CD4-positive, alpha-beta T cell (primary cell): ENCODE measurements at regions not wholly inside any gene's neighbourhood (a gene's known extent, or its start where the extent isn't known, plus 50 kb on each side); places are given as distances from the start of the nearest gene placed in this dataset.

Experiments
- ATAC-seq: fragments of 200-7000 bp; cut with Tn5 transposase; one replicate; pipeline ENCODE4 v1.10.0; 2022; ENCODE audit warnings: mild to moderate bottlenecking; ENCODE audit not compliant: poor library complexity
- CTCF ChIA-PET: fragments of 350-600 bp; sonication (Branson Sonifier 250); formaldehyde crosslinking; loops from one replicate; lab custom pipeline; 2021; ENCODE audit warnings: antibody characterized with exemption, inconsistent platforms; lab: Charles Lee
- POLR2A ChIA-PET: fragments of 350-600 bp; sonication (Branson Sonifier 250); formaldehyde crosslinking; loops from one replicate; lab custom pipeline; 2021; ENCODE audit warnings: antibody characterized with exemption, inconsistent platforms; lab: Charles Lee
- DNase-seq, 14 experiments: peaks; one replicate each; pipeline ENCODE4 v3.0.0-alpha.2; 2013 to 2020; ENCODE audit warnings: mixed read lengths in 2 of 14
- H3K27ac ChIP-seq, 2 donors: one replicate each; pipeline versions ENCODE4 v1.5.1 to v1.7.0; 2013; ENCODE audit warnings: low read length in 2 of 2, low read depth in 1 of 2, mild to moderate bottlenecking in 1 of 2
- H3K27me3 ChIP-seq, 2 experiments: 1 replicate in 1 of 2; 2 replicates in 1 of 2; pipeline versions ENCODE4 v1.6.1 to v1.7.0; 2013; ENCODE audit warnings: low read length in 2 of 2, control low read depth in 1 of 2, mild to moderate bottlenecking in 1 of 2, moderate library complexity in 1 of 2; ENCODE audit not compliant: insufficient read depth in 2 of 2, control insufficient read depth in 1 of 2
- H3K36me3 ChIP-seq: one replicate; pipeline ENCODE4 v1.6.1; 2013; ENCODE audit warnings: low read length, control low read depth; ENCODE audit not compliant: insufficient read depth
- H3K4me1 ChIP-seq: one replicate; pipeline ENCODE4 v1.6.1; 2013; ENCODE audit warnings: low read length, control low read depth; ENCODE audit not compliant: insufficient read depth
- H3K4me3 ChIP-seq: one replicate; pipeline ENCODE4 v1.5.1; 2013; ENCODE audit warnings: mild to moderate bottlenecking, low read length, moderate library complexity
- H3K9me3 ChIP-seq, 2 experiments: 1 replicate in 1 of 2; 2 replicates in 1 of 2; pipeline versions ENCODE4 v1.6.1 to v1.7.0; 2013; ENCODE audit warnings: low read length in 2 of 2, mild to moderate bottlenecking in 2 of 2, control low read depth in 1 of 2, moderate library complexity in 1 of 2; ENCODE audit not compliant: control insufficient read depth in 1 of 2, insufficient read depth in 1 of 2
- H3K27ac Mint-ChIP-seq: one replicate; pipeline ENCODE4 v1.8.0; 2020; ENCODE audit warnings: mixed read lengths
- H3K27me3 Mint-ChIP-seq: one replicate; pipeline ENCODE4 v1.8.0; 2021; ENCODE audit warnings: mixed read lengths
- H3K36me3 Mint-ChIP-seq: one replicate; pipeline ENCODE4 v1.8.0; 2021; ENCODE audit warnings: low read depth, mixed read lengths
- H3K4me1 Mint-ChIP-seq: one replicate; pipeline ENCODE4 v1.8.0; 2021; ENCODE audit warnings: low read depth, mixed read lengths
- H3K4me3 Mint-ChIP-seq: one replicate; pipeline ENCODE4 v1.8.0; 2020; ENCODE audit warnings: mild to moderate bottlenecking, mixed read lengths
- H3K9me3 Mint-ChIP-seq: one replicate; pipeline ENCODE4 v1.8.0; 2020; ENCODE audit warnings: mixed read lengths
- intact Hi-C, 2 experiments: fragments of 100-400 bp; cut with DNase I in 1 of 2; cut with micrococcal nuclease in 1 of 2; formaldehyde crosslinking; loops; one replicate each; pipeline versions ENCODE4 v1.15.1 to v1.9.0; 2023 to 2025; cut with DNase I, micrococcal nuclease
- TF ChIP-seq, protein P1 (sequence below): fragments of 200-600 bp; IDR thresholded peaks from one replicate; pipeline ENCODE4 v1.8.0; 2022; ENCODE audit warnings: antibody characterized with exemption, mild to moderate bottlenecking

DNA sequence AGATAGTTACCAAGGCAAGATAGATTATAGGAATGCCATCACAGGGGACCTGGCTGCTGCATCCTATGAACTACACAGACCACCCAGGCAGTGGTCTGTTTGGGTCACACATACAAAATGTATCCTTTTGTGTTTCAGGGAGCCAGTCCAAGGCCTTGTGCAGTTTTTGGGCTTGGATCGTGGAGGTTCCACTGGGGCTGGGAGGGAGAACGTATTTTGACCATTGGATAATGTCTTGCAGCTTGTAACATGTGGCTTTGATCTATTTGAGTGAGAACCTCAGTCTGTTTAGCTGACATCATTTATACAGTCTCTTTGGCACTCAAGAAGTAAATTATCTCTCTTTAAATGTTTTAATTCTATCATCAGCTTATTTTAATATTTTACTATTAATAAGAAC lies 147.3 kb downstream of the DUSP10 start:
- Mint-ChIP-seq H3K27me3 (no peaks in the 10 kb centered on the region), H3K27ac (no peak overlapping the region), H3K4me1 (no peaks in the 10 kb centered on the region), H3K36me3 (no peaks in the 10 kb centered on the region), H3K4me3 (no peak overlapping the region), H3K9me3 (no peaks in the 10 kb centered on the region)
- no peaks in the 10 kb centered on the region for H3K27me3 ChIP-seq
- DNase-seq (no peak), ATAC-seq (no peak)
- ChIA-PET POLR2A (no interaction called here), CTCF (no interaction called here)
- no peaks in the 10 kb centered on the region for H3K9me3 ChIP-seq
- H3K36me3 ChIP-seq: no peaks in the 10 kb centered on the region
- intact Hi-C loops: no loop called here
- TF ChIP-seq, protein P1, sequence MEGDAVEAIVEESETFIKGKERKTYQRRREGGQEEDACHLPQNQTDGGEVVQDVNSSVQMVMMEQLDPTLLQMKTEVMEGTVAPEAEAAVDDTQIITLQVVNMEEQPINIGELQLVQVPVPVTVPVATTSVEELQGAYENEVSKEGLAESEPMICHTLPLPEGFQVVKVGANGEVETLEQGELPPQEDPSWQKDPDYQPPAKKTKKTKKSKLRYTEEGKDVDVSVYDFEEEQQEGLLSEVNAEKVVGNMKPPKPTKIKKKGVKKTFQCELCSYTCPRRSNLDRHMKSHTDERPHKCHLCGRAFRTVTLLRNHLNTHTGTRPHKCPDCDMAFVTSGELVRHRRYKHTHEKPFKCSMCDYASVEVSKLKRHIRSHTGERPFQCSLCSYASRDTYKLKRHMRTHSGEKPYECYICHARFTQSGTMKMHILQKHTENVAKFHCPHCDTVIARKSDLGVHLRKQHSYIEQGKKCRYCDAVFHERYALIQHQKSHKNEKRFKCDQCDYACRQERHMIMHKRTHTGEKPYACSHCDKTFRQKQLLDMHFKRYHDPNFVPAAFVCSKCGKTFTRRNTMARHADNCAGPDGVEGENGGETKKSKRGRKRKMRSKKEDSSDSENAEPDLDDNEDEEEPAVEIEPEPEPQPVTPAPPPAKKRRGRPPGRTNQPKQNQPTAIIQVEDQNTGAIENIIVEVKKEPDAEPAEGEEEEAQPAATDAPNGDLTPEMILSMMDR: no peak
- no peak overlapping the region for H3K4me3 ChIP-seq
- no peak overlapping the region for H3K27ac ChIP-seq
- no peaks in the 10 kb centered on the region for H3K4me1 ChIP-seq

DNA sequence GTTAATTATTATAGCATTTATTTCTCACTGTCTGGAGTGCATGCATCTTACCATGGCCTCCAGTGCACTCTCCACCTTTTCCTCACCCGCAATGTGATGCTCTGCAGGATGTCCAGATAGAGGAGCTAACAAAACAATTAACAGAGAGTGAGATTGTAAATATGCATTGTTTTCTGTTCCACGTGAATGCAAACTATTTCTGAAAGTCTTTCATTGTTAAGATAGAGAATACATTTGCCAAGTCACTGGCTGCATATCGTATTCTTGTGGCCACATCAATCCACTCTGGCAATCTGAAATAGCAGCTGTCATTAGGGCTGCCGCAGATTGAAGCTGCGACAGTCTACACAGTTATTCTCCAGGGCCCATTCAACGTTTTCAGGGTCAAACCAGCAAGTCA lies 143.8 kb downstream of the DUSP10 start:
- Mint-ChIP-seq H3K4me3 (no peak overlapping the region), H3K4me1 (no peaks in the 10 kb centered on the region), H3K9me3 (no peaks in the 10 kb centered on the region), H3K27ac (no peak overlapping the region), H3K36me3 (no peaks in the 10 kb centered on the region), H3K27me3 (no peaks in the 10 kb centered on the region)
- ATAC-seq (no peak), DNase-seq (no peak)
- Histone ChIP-seq H3K4me1 (no peaks in the 10 kb centered on the region), H3K27ac (no peak overlapping the region), H3K27me3 (no peaks in the 10 kb centered on the region), H3K4me3 (no peak overlapping the region), H3K9me3 (no peaks in the 10 kb centered on the region), H3K36me3 (no peaks in the 10 kb centered on the region)
- POLR2A ChIA-PET: no interaction called here
- intact Hi-C loops: no loop called here
- TF ChIP-seq, protein P1: no peak
- CTCF ChIA-PET: no interaction called here

DNA sequence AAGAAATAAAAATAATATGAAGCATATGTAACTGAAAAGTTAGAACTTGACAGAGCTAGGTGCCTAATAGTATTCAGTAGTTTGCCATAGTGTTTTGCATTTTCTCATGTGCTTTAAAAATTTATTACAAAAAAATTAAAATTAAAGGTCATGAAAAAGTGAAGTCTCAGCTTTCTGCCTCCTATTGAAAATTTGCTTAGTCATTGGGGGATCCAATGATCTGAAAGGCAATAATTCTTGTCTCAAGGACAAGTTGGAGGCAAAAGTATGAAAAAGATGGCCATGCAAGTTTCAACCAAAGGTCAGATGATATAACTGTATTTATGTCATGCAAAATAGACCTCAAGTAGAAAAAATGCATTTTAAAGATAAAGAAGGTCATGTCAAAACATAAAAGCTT lies 140.7 kb downstream of the DUSP10 start:
- Mint-ChIP-seq H3K27ac (no peak overlapping the region), H3K4me1 (no peaks in the 10 kb centered on the region), H3K9me3 (no peaks in the 10 kb centered on the region), H3K36me3 (no peaks in the 10 kb centered on the region), H3K4me3 (no peak overlapping the region), H3K27me3 (no peaks in the 10 kb centered on the region)
- Histone ChIP-seq H3K27me3 (no peaks in the 10 kb centered on the region), H3K9me3 (no peaks in the 10 kb centered on the region), H3K4me1 (no peaks in the 10 kb centered on the region), H3K36me3 (no peaks in the 10 kb centered on the region), H3K4me3 (no peak overlapping the region), H3K27ac (no peak overlapping the region)
- intact Hi-C loops: no loop called here
- TF ChIP-seq, protein P1: no peak
- CTCF ChIA-PET: interaction anchor here (1.5 kb wide), 1 partner anchor 11 kb away, joined by 3 read pairs; no protein-coding TSS in a partner anchor
- POLR2A ChIA-PET: no interaction called here
- no peak for DNase-seq
- no peak for ATAC-seq
